PFSK-1 (cell line): ENCODE measurements at regions not wholly inside any gene's neighbourhood (a gene's known extent, or its start where the extent isn't known, plus 50 kb on each side); places are given as distances from the start of the nearest gene placed in this dataset.

Experiments
- POLR2AphosphoS5 ChIP-seq: IDR thresholded peaks from 2 replicates; pipeline ENCODE4 v1.6.1; 2012; ENCODE audit warnings: low read depth, mild to moderate bottlenecking, control low read depth, low read length, moderate library complexity
- TAF1 ChIP-seq: IDR thresholded peaks from 2 replicates; pipeline ENCODE4 v1.6.1; 2012; ENCODE audit warnings: low read length, control low read depth, borderline replicate concordance; ENCODE audit not compliant: insufficient read depth
- TF ChIP-seq, protein P1 (sequence below), 2 experiments: IDR thresholded peaks; 2 replicates each; pipeline versions ENCODE4 v1.6.1 to v1.8.0; 2011 to 2012; ENCODE audit warnings: low read depth in 2 of 2, low read length in 2 of 2, control low read depth in 1 of 2, inconsistent platforms in 1 of 2, mild to moderate bottlenecking in 1 of 2, moderate library complexity in 1 of 2; ENCODE audit not compliant: insufficient read depth in 1 of 2

DNA sequence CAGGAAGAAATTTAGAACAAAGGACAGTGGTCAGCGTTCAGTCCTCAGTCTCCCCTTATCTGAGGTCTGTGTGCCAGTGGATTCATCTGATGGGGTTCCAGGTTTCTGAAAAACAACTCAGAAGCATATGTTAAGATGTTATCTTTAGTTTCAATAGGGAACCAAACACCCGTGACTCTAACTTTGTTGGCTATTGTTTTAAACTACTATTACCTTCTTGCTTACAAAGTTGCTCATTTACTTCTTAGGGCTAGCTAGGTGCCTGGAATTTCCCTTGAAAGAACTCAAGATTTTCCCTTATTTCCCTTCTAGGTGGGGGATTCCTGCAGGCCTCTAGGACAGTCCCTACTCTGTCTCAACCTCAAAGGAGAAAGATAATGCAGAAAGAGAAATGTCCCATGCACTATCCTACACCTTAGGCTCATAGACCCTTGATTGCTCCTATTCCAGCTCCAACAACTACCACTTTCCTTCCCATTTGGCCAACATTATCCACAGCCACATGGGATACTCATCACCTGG, 192.5 kb upstream of the LYZL1 start:
- no peak for TF ChIP-seq TAF1
- TF ChIP-seq, protein P1, sequence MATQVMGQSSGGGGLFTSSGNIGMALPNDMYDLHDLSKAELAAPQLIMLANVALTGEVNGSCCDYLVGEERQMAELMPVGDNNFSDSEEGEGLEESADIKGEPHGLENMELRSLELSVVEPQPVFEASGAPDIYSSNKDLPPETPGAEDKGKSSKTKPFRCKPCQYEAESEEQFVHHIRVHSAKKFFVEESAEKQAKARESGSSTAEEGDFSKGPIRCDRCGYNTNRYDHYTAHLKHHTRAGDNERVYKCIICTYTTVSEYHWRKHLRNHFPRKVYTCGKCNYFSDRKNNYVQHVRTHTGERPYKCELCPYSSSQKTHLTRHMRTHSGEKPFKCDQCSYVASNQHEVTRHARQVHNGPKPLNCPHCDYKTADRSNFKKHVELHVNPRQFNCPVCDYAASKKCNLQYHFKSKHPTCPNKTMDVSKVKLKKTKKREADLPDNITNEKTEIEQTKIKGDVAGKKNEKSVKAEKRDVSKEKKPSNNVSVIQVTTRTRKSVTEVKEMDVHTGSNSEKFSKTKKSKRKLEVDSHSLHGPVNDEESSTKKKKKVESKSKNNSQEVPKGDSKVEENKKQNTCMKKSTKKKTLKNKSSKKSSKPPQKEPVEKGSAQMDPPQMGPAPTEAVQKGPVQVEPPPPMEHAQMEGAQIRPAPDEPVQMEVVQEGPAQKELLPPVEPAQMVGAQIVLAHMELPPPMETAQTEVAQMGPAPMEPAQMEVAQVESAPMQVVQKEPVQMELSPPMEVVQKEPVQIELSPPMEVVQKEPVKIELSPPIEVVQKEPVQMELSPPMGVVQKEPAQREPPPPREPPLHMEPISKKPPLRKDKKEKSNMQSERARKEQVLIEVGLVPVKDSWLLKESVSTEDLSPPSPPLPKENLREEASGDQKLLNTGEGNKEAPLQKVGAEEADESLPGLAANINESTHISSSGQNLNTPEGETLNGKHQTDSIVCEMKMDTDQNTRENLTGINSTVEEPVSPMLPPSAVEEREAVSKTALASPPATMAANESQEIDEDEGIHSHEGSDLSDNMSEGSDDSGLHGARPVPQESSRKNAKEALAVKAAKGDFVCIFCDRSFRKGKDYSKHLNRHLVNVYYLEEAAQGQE (IDR thresholded peaks at IDR 0.05; ENCODE audit: insufficient read depth in 1 of 2, low read depth in 2 of 2, low read length in 2 of 2), result no peak
- TF ChIP-seq POLR2AphosphoS5, result no peak
